Fibroblast of mammary gland (primary cell): ENCODE measurements at regions not wholly inside any gene's neighbourhood (a gene's known extent, or its start where the extent isn't known, plus 50 kb on each side); places are given as distances from the start of the nearest gene placed in this dataset.
"Not testable (repeated sequence)": the region's sequence is repeated elsewhere in the genome, so short reads cannot be mapped to it uniquely, and the experiment has no call there.

ENCODE experiments used
- DNase-seq: peaks from one replicate; pipeline ENCODE4 v3.0.0-alpha.2; 2010; ENCODE audit warnings: low read depth
- H3K4me3 ChIP-seq: 2 replicates; pipeline ENCODE4 v1.5.1; 2011; ENCODE audit warnings: low read depth, mild to moderate bottlenecking, low read length, moderate library complexity; ENCODE audit not compliant: control insufficient read depth
- TF ChIP-seq, protein P1 (sequence below): conservative IDR thresholded peaks from 2 replicates; pipeline ENCODE4 v1.5.1; 2011; ENCODE audit warnings: low read depth, low read length, inconsistent platforms; ENCODE audit not compliant: control insufficient read depth, insufficient read depth

- DNase-seq = no peak
- no peak overlapping the region for H3K4me3 ChIP-seq
- TF ChIP-seq, protein P1, sequence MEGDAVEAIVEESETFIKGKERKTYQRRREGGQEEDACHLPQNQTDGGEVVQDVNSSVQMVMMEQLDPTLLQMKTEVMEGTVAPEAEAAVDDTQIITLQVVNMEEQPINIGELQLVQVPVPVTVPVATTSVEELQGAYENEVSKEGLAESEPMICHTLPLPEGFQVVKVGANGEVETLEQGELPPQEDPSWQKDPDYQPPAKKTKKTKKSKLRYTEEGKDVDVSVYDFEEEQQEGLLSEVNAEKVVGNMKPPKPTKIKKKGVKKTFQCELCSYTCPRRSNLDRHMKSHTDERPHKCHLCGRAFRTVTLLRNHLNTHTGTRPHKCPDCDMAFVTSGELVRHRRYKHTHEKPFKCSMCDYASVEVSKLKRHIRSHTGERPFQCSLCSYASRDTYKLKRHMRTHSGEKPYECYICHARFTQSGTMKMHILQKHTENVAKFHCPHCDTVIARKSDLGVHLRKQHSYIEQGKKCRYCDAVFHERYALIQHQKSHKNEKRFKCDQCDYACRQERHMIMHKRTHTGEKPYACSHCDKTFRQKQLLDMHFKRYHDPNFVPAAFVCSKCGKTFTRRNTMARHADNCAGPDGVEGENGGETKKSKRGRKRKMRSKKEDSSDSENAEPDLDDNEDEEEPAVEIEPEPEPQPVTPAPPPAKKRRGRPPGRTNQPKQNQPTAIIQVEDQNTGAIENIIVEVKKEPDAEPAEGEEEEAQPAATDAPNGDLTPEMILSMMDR = no peak
Observed at GRCh38 chr4:118585015-118585414, 100.2 kb upstream of the METTL14 start.

DNA sequence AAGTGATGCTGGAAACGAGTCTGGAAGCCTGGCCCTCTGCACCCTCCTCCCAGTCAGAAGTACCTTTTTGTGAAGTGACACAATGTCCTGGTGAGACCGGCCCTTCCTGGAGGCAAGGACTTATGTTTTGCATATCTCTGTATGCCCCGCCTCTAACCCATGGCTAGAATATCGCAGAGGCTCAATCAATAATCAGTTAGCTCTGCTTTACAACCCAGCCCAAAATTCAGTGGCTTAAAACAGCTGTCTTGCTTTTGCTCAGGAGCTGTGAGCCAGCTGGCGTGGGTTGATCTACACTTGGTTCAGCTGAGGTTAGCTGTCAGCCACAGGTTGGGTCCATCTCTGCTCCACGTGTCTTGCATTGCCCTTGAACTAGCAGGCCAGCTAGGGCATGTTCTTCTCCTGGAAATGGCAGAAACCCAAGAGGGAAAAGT is 98.8 kb upstream of the METTL14 start:
- DNase-seq = peak; percentile 8
- TF ChIP-seq, protein P1 = no peak
- H3K4me3 ChIP-seq = peak overlapping the region; percentile 8

DNA sequence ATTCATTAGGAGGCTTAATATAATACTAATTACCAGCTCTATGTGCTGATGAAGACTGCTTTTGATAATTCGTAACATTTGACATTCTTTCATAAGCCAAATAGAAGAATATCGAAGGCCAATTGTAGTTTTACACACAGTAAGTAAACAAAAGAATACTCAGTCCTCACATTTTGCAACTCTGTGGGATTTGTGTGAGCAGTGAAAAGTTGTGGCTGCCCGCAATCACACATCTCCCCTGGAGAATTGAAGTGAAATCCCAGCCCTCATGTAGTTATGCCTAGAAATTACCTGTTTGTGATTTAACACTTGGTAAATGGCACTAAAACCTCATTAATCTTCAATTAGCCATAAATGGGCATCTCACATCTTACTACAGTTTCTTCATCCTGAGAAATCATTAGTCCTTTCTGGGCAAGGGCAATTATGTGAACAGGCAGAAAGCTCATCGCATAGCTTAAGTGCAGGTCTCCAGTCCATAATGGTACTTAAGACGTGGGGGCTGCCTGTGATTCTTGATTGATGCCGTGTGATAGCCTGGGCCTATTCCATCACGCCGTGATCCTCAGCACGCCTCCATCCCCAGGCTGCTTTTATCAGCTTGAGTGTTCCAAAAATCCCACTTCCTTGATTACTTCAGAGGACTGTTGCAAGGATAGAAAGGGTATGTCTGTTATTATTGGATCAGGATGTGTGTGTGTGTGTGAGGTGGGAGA is 97.9 kb upstream of the METTL14 start:
- no peak overlapping the region for H3K4me3 ChIP-seq
- no peak for DNase-seq
- TF ChIP-seq, protein P1 = no peak

GRCh38 chr4:118587946-118588345 is 97.2 kb upstream of the METTL14 start:
- no peak for DNase-seq
- no peak overlapping the region for H3K4me3 ChIP-seq
- TF ChIP-seq, protein P1 = no peak

DNA sequence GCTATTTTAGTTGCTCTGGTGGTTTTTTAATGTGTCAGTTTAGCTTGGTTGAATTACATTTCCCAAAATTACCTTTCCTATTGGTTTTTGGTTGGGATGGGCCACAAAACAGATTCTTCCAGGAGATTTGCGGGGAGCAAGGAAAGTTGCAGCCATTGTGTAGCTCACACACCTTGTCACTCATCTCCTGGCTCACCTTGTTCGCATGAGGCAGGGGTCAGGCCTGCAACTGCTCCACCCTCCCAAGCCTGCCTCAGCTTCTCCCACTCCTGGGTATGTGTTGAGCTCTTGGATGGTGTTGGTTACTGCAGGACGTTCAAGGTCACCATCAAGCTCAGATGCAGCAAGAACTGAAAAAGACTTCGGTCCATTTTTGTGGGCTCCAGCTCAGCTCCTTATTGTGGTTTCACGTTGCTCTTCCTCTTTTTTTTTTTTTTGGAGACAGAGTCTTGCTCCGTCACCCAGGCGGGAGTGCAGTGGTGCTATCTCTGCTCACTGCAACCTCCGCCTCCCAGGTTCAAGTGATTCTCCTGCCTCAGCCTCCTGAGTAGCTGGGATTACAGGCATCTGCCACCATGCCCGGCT is 95.6 kb upstream of the METTL14 start:
- TF ChIP-seq, protein P1 = no peak
- DNase-seq = no peak
- H3K4me3 ChIP-seq = no peak overlapping the region

DNA sequence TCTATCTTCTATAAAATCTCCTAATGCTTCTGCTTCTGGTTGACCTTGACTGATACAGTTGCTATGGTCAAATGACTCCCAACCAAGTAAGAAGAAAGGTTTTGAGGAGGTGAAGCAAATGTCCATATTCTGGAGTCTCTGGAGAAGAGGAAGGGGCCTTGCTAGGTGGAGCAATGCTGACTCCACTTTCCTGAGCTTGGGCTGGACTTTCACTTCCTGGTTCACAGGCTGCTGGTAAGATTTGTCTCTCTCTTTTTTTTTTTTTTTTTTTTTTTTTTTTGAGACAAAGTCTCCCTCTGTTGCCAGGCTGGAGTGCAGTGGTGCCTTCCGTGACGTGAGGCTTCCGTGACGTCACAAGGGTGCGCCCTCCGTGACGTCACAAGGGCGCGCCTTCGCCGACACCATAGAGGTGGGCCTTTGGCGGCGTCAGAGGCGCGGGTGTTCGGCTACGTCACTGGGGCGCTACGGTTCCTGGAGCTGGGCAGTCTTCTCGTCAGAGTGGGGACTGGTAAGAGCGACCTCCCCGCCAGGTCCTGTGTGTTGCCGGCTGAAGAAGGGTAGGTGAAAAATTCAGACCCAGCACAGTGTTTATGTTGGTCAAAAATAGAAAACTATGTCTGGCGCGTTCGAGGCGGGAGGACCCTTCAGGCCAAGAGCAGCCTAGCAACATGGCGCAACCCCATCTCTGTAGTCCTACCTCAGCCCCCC is 93.7 kb upstream of the METTL14 start:
- peak; percentile 93 for DNase-seq
- H3K4me3 ChIP-seq = peak overlapping the region; percentile 61

- peak overlapping the region; percentile 61 for H3K4me3 ChIP-seq
- not testable (repeated sequence) for DNase-seq
Observed at GRCh38 chr4:118592289-118592688, 92.9 kb upstream of the METTL14 start.

DNA sequence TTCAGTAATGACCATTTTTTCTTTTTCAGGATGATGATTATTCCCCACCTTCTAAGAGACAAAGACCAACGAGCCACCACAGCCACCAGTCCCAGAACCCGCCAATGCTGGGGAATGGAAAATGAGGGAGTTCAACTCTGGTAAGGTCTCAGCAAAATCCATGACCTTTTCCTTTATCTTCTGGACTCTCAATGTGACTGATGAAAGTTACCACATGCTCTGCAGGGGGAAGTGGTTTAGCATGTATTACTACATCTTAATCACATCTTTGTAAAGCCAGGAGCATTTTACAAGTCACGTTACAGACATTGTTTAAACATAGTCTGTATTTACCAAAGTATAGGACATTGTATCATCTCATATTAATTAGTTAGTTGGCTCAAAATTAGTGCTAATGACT is 89.3 kb upstream of the METTL14 start:
- H3K4me3 ChIP-seq, DNase-seq: not testable (repeated sequence)

DNA sequence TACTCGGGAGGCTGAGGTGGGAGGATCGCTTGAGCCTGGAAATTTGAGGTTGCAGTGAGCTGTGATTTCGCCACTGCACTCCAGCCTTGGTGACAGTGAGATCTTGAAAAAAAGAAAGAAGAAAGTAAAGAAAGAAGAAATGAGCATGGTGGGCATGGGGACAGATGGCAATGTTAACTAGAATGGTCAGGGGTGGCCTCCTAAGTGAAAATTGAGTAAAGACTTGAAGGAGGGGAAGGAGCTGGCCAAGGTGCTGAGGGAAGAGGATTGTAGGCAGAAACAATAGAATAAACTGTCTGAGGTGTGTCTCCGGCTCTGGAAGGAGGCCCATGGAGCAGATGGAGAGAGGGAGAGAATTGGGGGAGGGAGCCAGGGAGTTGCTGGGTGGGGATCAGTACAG is 60.1 kb upstream of the METTL14 start:
- H3K4me3 ChIP-seq, DNase-seq: not testable (repeated sequence)

DNA sequence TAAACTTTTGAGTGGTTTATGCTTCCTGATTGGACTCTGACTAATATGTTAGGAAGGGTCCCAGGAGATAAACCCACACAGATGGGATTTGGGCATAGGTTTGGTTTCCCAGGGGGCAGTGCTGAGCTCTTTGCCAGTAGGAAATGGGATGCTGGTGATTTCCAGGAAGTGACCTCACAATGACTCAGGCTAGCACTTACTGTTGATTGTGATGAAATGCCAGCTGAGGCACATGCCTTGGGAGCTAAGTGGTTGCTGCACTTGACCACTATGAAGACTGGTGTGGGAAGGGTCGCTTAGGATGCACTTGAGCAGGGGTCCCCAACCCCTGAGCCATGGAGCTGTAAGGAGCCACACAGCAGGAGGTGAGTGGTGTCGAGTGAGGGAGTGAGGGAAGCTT is 55.5 kb upstream of the METTL14 start:
- not testable (repeated sequence) for H3K4me3 ChIP-seq
- peak; percentile 90 for DNase-seq

DNA sequence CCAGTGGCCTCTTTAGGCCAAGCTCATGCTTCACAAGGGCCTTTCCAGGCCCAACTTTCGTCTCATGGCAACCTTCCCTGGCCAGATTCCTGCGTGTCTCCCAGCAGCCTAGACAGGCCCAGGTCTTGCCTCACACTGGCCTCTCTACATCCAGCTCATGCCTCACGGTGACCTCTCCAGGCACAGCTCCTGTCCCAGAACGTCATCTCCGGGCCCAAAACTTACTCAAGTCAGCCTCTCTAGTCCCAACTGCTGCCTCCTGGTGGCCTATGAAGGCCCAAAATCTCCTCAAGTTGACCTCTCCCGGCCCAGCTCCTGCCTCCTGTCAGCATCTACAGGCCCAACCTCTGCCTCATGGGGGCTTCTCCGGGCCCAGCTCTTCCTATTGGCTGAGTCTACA is 54.3 kb upstream of the METTL14 start:
- not testable (repeated sequence) for DNase-seq

GRCh38 chr4:118631321-118632050 is 53.7 kb upstream of the METTL14 start:
- DNase-seq, H3K4me3 ChIP-seq: not testable (repeated sequence)

More for the DNA sequence above, 54.3 kb upstream of the METTL14 start:
- H3K4me3 ChIP-seq = not testable (repeated sequence)
